ENCODE measurements at regions not wholly inside any gene's neighbourhood (a gene's known extent, or its start where the extent isn't known, plus 50 kb on each side); places are given as distances from the start of the nearest gene placed in this dataset.

- H3K36me3 ChIP-seq (replicated peaks in 1 of 2; ENCODE audit: control insufficient read depth in 1 of 2, insufficient read depth in 2 of 2, low read length in 1 of 2) = no peaks in the 10 kb centered on the region
- H3K9ac ChIP-seq = no peak overlapping the region
- POLR2A ChIA-PET = no interaction called here
- H3K79me2 ChIP-seq (ENCODE audit: insufficient read depth) = no peaks in the 10 kb centered on the region
- no peak overlapping the region for H2AFZ ChIP-seq (ENCODE audit: low read depth)
- TF ChIP-seq REST (IDR thresholded peaks at IDR 0.05; ENCODE audit: low read depth, low read length) (no peak), GATA2 (CRISPR knock-in tag; IDR thresholded peaks at IDR 0.05) (no peak), MEF2A (IDR thresholded peaks at IDR 0.05; ENCODE audit: borderline replicate concordance, low read depth) (no peak), EZH2phosphoT487 (IDR thresholded peaks at IDR 0.05; ENCODE audit: borderline replicate concordance, low read depth) (no peak)
- no peaks in the 10 kb centered on the region for H3F3A ChIP-seq (replicated peaks; ENCODE audit: insufficient read depth)
- H4K20me1 ChIP-seq (ENCODE audit: insufficient read depth) = no peaks in the 10 kb centered on the region
- no peak overlapping the region for H3K27ac ChIP-seq (ENCODE audit: low read depth in 2 of 2, low read length in 1 of 2)
- no peaks in the 10 kb centered on the region for H3K9me2 ChIP-seq
- CTCF ChIA-PET = no interaction called here
- no peak overlapping the region for H3K4me2 ChIP-seq
- peaks cover 0 to 3% of the 10 kb centered on the region in 2 experiments; a peak in 3 of 4 replicates for H3K4me1 ChIP-seq (ENCODE audit: control insufficient read depth in 1 of 2, insufficient read depth in 2 of 2, low read depth in 1 of 2, low read length in 1 of 2)
- 36% methylated on average over 6 of the region's 6 CpGs for WGBS (ENCODE audit: low lambda C conversion rate)
- no peaks in the 10 kb centered on the region; the same call in 1 of the 2 replicates for H3K27me3 ChIP-seq (ENCODE audit: insufficient read depth)
- no peaks in the 10 kb centered on the region for H3K9me3 ChIP-seq
- H3K4me3 ChIP-seq (ENCODE audit: low read depth in 2 of 2, low read length in 1 of 2) = no peak overlapping the region
- DNase-seq = no peak
Observed at GRCh38 chr9:89236955-89237573, 58.4 kb upstream of the SHC3 start.

GRCh38 chr9:89238424-89238823 lies 59.8 kb upstream of the SHC3 start:
- WGBS (ENCODE audit: low lambda C conversion rate) = 37% methylated on average over 3 of the region's 3 CpGs
- Histone ChIP-seq H3K79me2 (ENCODE audit: insufficient read depth) (no peaks in the 10 kb centered on the region), H3K27ac (ENCODE audit: low read depth in 2 of 2, low read length in 1 of 2) (no peak overlapping the region), H3K9me3 (no peaks in the 10 kb centered on the region), H3K36me3 (replicated peaks in 1 of 2; ENCODE audit: control insufficient read depth in 1 of 2, insufficient read depth in 2 of 2, low read length in 1 of 2) (no peaks in the 10 kb centered on the region), H3K4me3 (ENCODE audit: low read depth in 2 of 2, low read length in 1 of 2) (no peak overlapping the region), H3K9me2 (no peaks in the 10 kb centered on the region), H2AFZ (ENCODE audit: low read depth) (no peak overlapping the region), H3K4me1 (ENCODE audit: control insufficient read depth in 1 of 2, insufficient read depth in 2 of 2, low read depth in 1 of 2, low read length in 1 of 2) (peaks cover 0 to 3% of the 10 kb centered on the region in 2 experiments; a peak in 3 of 4 replicates), H3K9ac (no peak overlapping the region), H3F3A (replicated peaks; ENCODE audit: insufficient read depth) (no peaks in the 10 kb centered on the region), H3K27me3 (ENCODE audit: insufficient read depth) (no peaks in the 10 kb centered on the region; the same call in 1 of the 2 replicates), H4K20me1 (ENCODE audit: insufficient read depth) (no peaks in the 10 kb centered on the region), H3K4me2 (no peak overlapping the region)
- no peak for DNase-seq
- POLR2A ChIA-PET = no interaction called here
- CTCF ChIA-PET = no interaction called here
- TF ChIP-seq RAD21 (IDR thresholded peaks at IDR 0.05; ENCODE audit: low read length) (no peak), TAF1 (IDR thresholded peaks at IDR 0.05; ENCODE audit: borderline replicate concordance, low read depth, low read length) (no peak), SMC3 (IDR thresholded peaks at IDR 0.05; ENCODE audit: low read depth, low read length) (no peak), USF1 (IDR thresholded peaks at IDR 0.05; ENCODE audit: borderline replicate concordance, low read depth) (no peak), GATA2 (CRISPR knock-in tag; IDR thresholded peaks at IDR 0.05) (no peak), EP300 (IDR thresholded peaks at IDR 0.05; ENCODE audit: borderline replicate concordance in 1 of 2, low read depth in 1 of 2, low read length in 1 of 2) (no peak), TEAD4 (IDR thresholded peaks at IDR 0.05; ENCODE audit: borderline replicate concordance, insufficient read depth) (no peak), NRF1 (IDR thresholded peaks at IDR 0.05; ENCODE audit: low read depth, low read length) (no peak), TCF12 (IDR thresholded peaks at IDR 0.05) (no peak), FOXJ3 (CRISPR knock-in tag; IDR thresholded peaks at IDR 0.05) (no peak), ELF1 (IDR thresholded peaks at IDR 0.05) (no peak), USF2 (IDR thresholded peaks at IDR 0.05; ENCODE audit: borderline replicate concordance, low read depth, low read length) (no peak), FOSL2 (IDR thresholded peaks at IDR 0.05; ENCODE audit: borderline replicate concordance, low read depth) (no peak), IRF3 (IDR thresholded peaks at IDR 0.05; ENCODE audit: low read depth, low read length) (no peak), YY1 (IDR thresholded peaks at IDR 0.05; ENCODE audit: low read depth) (no peak), ZBTB33 (IDR thresholded peaks at IDR 0.05; ENCODE audit: borderline replicate concordance, low read depth) (no peak)

Measured in SK-N-SH (cell line).